ENCODE measurements at regions not wholly inside any gene's neighbourhood (a gene's known extent, or its start where the extent isn't known, plus 50 kb on each side); places are given as distances from the start of the nearest gene placed in this dataset.

DNA sequence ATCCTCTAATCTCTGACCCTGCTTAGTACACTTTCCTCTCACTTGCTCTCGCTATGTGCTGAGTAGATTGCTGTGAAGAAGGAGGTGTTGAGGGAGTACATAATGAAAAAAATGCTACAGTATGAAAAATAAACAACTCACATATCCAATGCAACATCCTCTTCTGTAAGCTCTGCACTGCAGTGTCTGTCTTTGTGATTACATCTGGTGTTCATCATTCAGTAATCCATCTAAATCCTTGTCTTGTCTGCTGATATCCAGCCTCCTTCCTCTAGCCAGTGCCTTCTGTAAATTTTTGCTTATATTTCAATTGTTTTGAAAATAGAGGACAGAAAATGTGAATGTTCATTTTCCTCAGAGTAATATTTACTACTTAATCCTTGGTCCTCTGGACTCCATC, 57.4 kb upstream of the CDH12 start:
- H3T11ph ChIP-seq (ENCODE audit: low read length): no peak overlapping the region
- H2AK5ac ChIP-seq (ENCODE audit: insufficient read length, low read length): no peak overlapping the region
- no peaks in the 10 kb centered on the region; the same call in 1 of the 2 replicates for H3K4me1 ChIP-seq (ENCODE audit: insufficient read depth, low read length)
- H2AFZ ChIP-seq (ENCODE audit: low read length): no peak overlapping the region
- no peak overlapping the region for H3K9ac ChIP-seq (ENCODE audit: extremely low read depth, insufficient read length, low read length)
- Mint-ChIP-seq H3K36me3 (ENCODE audit: insufficient read depth in 1 of 3, low read depth in 3 of 3) (no peaks in the 10 kb centered on the region), H3K4me1 (peaks cover 11 to 12% of the 10 kb centered on the region in 2 experiments), H3K9me3 (no peaks in the 10 kb centered on the region), H3K4me3 (no peak overlapping the region), H3K27me3 (ENCODE audit: low read depth) (no peaks in the 10 kb centered on the region), H3K27ac (no peak overlapping the region)
- no peak overlapping the region for H3K4me2 ChIP-seq (ENCODE audit: insufficient read depth, insufficient read length, low read length)
- H3K4ac ChIP-seq (ENCODE audit: low read depth, low read length): no peak overlapping the region
- H2BK120ac ChIP-seq (ENCODE audit: low read depth, low read length, poor library complexity, severe bottlenecking): no peak overlapping the region
- H2BK15ac ChIP-seq (ENCODE audit: low read depth, low read length): no peak overlapping the region
- H3K27me3 ChIP-seq (ENCODE audit: insufficient read depth, low read length): no peaks in the 10 kb centered on the region
- no peaks in the 10 kb centered on the region for H3K79me1 ChIP-seq (ENCODE audit: insufficient read depth, low read depth, low read length, poor library complexity, severe bottlenecking)
- no peaks in the 10 kb centered on the region for H3K23me2 ChIP-seq (ENCODE audit: insufficient read length, low read depth, low read length, poor library complexity, severe bottlenecking)
- H3K9me3 ChIP-seq (ENCODE audit: control insufficient read depth, low read depth, low read length): no peaks in the 10 kb centered on the region
- H3K18ac ChIP-seq (ENCODE audit: insufficient read length, low read depth, low read length): no peak overlapping the region
- no peak overlapping the region for H4K91ac ChIP-seq (ENCODE audit: insufficient read length, low read depth, low read length)
- no peak overlapping the region for H2BK5ac ChIP-seq (ENCODE audit: insufficient read length, low read length)
- TF ChIP-seq, protein P1, sequence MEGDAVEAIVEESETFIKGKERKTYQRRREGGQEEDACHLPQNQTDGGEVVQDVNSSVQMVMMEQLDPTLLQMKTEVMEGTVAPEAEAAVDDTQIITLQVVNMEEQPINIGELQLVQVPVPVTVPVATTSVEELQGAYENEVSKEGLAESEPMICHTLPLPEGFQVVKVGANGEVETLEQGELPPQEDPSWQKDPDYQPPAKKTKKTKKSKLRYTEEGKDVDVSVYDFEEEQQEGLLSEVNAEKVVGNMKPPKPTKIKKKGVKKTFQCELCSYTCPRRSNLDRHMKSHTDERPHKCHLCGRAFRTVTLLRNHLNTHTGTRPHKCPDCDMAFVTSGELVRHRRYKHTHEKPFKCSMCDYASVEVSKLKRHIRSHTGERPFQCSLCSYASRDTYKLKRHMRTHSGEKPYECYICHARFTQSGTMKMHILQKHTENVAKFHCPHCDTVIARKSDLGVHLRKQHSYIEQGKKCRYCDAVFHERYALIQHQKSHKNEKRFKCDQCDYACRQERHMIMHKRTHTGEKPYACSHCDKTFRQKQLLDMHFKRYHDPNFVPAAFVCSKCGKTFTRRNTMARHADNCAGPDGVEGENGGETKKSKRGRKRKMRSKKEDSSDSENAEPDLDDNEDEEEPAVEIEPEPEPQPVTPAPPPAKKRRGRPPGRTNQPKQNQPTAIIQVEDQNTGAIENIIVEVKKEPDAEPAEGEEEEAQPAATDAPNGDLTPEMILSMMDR (conservative IDR thresholded peaks at IDR 0.05): no peak
- H2BK20ac ChIP-seq (ENCODE audit: low read depth, low read length, poor library complexity, severe bottlenecking): no peak overlapping the region
- H3K27ac ChIP-seq (ENCODE audit: insufficient read length, low read depth, low read length): no peak overlapping the region
- H3K14ac ChIP-seq (ENCODE audit: insufficient read depth, low read length): no peak overlapping the region
- no peak overlapping the region for H3K56ac ChIP-seq (ENCODE audit: insufficient read length, low read depth, low read length)
- no peak for DNase-seq
- no peak overlapping the region for H4K8ac ChIP-seq (replicated peaks; ENCODE audit: insufficient read length, low read depth, low read length)
- no peak overlapping the region for H2BK12ac ChIP-seq (ENCODE audit: insufficient read length, low read depth, low read length)
- no CpG with 5 or more reads among the region's 1 CpG for WGBS (ENCODE audit: extremely low coverage, insufficient read length, low lambda C conversion rate)
- no peaks in the 10 kb centered on the region for H3K79me2 ChIP-seq (ENCODE audit: insufficient read depth, low read length)
- no peaks in the 10 kb centered on the region for H4K20me1 ChIP-seq (ENCODE audit: control insufficient read depth, insufficient read depth, insufficient read length)
- H4K5ac ChIP-seq (ENCODE audit: insufficient read length, low read depth, low read length): no peak overlapping the region
- H3K23ac ChIP-seq (ENCODE audit: insufficient read length, low read depth, low read length): no peak overlapping the region

Data from H9 (cell line).